ENCODE measurements at regions not wholly inside any gene's neighbourhood (a gene's known extent, or its start where the extent isn't known, plus 50 kb on each side); places are given as distances from the start of the nearest gene placed in this dataset.
A peak's percentile ranks its signal among the peaks of the same experiment; 100 is the strongest.

- no peak for DNase-seq
Measured at GRCh38 chr2:18172607-18173006, 294.1 kb downstream of the KCNS3 start.

DNA sequence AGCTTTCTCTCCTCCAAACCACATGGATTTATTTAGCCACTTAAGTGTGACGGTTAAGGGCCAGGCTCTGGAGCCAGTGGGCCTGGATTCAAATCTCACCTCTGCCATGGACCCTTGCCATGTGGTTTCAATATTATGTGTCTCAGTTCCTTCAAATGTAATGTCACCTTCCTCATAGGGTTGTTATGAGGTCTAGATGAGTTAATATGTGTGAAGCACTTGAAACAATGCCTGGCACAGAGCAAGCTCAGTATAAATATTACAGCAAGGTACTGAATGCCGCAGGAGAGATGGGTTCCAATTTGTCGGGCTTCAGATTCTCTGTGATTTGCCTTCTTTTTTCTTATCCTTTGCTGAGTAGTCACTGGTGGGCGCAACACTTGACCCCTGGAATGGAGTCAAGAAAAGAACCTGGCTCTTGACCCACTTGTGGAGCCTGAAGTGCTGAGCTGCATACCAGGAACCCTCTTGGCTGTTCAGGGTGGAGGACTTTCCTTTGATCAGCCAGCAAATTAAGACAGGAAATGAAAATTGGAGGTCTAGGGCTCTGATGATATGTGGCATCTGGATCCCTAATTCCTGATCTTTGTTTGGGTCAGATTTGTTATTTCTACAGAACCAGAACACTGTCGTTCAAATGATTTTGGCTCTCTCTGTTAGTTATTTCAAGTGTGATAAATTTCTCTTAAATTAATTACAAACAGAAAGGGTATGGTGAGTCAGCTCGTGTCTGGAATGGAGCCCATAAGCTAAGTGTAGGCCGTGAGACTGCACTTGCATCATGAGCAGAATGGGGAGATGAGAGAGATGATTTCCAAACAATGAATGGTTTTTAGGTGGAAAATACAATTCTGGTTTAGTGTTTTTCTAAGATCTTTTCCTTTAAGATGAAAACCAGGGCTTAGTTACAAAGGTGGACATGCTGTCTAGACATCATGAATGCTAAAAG lies 293.0 kb downstream of the KCNS3 start:
- no peak for DNase-seq

DNA sequence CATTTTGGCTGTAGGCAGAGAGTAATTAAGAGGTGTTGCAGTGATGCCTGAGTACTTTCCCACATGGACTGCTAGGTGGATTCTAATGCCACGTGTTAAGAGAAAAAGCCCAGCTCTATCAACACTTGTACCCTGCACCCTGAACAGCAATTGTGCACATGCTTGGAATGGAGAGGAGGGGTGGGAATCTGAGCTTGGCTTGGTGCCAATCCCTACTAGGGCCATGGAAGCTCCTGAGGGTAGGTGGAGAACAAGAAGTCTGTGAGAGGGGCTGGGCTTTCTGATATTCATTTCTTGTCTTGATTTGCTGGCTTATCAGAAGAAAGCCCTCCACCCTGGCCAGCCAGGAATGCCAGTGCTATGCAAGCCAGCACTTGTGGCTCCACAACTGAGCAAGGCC lies 292.2 kb downstream of the KCNS3 start:
- DNase-seq: no peak

DNA sequence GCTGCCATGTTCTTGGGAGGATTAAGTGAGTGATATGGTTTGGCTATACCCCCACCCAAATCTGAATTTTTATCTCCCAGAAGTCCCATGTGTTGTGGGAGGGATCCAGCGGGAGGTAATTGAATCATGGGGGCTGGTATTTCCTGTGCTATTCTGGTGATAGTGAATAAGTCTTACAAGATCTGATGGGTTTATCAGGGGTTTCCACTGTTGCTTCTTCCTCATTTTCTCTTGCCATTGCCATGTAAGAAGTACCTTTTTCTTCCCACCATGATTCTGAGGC lies 291.4 kb downstream of the KCNS3 start:
- DNase-seq: no peak

- DNase-seq: no peak
Measured at GRCh38 chr2:18169121-18169892, 290.8 kb downstream of the KCNS3 start.

DNA sequence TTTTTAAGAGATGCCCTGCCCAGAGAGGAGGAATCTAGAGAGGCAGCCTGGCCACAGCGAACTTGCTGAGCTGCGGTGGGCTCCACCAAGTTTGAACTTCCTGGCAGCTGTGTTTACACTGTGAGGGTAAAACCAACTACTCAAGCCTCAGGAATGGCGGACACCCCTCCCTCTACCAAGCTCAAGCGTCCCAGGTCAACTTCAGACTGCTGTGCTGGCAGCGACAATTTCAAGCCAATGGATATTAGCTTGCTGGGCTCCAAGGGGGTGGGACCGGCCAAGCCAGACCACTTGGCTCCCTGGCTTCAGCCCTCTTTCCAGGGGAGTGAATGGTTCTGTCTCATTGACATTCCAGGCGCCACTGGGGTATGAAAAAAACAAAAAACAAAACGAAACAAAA lies 289.4 kb downstream of the KCNS3 start:
- no peak for DNase-seq

- no peak for DNase-seq
Measured at GRCh38 chr2:18161681-18162080, 283.2 kb downstream of the KCNS3 start.

DNA sequence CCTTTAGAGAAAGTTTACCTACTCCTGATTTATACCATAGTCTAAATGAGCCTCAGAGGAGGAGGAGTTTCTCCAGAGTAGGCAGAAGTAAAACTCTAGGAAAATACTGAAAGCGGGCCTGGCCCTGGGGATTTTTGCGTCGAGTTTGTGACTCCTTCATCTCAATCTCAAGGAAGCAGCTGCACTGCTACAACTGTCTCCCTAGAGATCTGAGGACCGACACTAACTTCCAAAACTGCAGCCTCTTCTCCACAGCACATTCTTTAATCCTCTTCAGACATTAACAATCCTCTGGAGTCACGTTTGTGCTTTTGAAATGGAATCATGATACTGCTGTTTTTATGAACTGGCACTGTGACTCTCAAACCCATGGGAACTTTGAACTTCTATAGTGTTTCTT lies 281.4 kb downstream of the KCNS3 start:
- no peak for DNase-seq

DNA sequence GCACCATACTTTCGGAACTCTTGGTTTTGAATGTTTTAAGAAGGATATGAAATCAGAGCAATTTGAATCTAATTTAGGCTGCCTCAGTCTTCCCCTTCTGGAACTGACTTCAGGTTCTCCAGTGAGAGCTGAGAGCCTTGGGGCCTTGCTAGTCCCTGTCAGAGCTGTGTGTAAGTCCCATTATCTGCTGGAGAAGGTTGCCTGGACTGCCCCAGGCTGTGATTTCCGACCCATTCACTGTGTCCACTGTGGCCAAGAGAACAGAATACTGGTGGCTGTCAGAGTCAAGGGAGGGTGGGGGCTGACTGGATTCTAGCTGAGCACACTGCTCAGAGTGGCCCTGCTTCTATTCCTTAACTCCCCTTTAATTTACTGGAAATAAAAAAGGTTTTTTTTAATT lies 278.0 kb downstream of the KCNS3 start:
- DNase-seq: no peak

GRCh38 chr2:18156002-18156401 lies 277.5 kb downstream of the KCNS3 start:
- DNase-seq: no peak

GRCh38 chr2:18154812-18155211 lies 276.3 kb downstream of the KCNS3 start:
- DNase-seq: no peak

- DNase-seq: no peak
Measured at GRCh38 chr2:18154259-18154658, 275.8 kb downstream of the KCNS3 start.

DNA sequence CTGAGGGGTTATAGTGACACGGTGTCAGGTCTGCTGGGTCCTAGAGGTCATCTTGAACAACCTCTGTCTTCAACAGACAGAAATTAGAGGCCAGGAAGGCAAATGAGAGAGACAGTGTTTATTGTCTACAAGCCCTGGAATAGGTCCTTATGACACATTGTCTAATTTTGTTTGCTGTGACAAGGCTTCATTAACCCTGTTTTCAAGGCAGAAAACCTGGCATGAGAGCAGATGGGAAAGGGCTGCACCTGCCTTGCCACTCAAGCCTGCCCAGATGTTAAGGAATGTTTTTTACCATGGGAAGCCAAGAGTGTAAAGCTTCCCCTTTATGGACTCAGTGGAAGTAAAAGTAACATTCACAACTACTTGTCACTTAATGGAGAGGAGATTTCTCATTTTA lies 275.3 kb downstream of the KCNS3 start:
- DNase-seq: no peak

- no peak for DNase-seq
Measured at GRCh38 chr2:18151237-18151636, 272.8 kb downstream of the KCNS3 start.

GRCh38 chr2:18149660-18150246 lies 271.3 kb downstream of the KCNS3 start:
- DNase-seq: peak; percentile 23 to 75 (median 60)

DNA sequence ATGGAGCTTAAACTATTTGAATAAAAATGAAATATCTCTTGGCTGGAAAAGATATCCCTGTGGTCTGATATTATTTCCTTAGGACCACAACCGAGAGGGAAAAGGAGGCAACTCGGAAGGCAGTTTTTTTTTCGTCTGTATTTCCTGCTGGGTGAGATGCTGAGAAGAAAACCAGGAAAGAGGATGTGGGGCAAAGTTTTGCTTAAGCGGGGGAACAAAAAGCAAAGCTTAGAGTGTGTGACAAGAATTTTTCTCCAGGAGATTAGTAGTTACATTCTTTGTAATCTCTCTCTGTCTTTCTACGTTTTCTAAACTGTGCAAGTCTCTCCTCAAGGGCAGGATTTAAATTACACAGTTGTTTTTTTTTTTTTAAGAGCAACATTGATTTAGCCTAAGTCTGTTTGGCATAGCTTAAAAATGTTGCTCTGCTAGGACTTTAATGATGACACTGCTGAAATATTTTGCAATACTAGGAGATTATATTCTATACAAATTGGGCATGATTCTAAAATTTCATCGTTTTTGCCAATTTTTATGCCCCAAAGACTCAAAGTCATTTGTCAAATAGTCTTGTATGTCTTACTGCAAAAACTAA lies 258.5 kb downstream of the KCNS3 start:
- DNase-seq: no peak

- no peak for DNase-seq
Measured at GRCh38 chr2:18133310-18133709, 254.8 kb downstream of the KCNS3 start.

- no peak for DNase-seq
Measured at GRCh38 chr2:18132697-18133096, 254.2 kb downstream of the KCNS3 start.

DNA sequence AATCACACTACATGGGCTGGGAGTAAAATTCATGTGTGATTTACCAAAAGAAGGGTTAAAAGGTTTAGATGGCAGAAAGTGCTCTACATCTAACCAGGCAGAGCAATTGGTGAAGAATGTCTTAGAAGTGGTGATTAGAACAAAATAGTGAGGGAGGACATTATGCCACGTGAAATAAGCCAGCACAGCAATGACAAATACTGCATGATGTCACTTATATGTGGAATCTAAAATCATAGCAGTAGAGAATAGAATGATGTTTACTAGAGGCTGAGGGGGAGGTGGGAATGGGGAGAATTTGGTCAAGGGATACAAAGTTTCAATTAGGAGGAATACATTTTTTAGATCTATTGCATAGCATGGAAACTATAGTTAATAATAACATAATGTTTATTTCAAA lies 253.3 kb downstream of the KCNS3 start:
- DNase-seq: no peak

GRCh38 chr2:18129348-18129747 lies 250.9 kb downstream of the KCNS3 start:
- DNase-seq: no peak

- DNase-seq: no peak
Measured at GRCh38 chr2:18125303-18125702, 246.8 kb downstream of the KCNS3 start.

DNA sequence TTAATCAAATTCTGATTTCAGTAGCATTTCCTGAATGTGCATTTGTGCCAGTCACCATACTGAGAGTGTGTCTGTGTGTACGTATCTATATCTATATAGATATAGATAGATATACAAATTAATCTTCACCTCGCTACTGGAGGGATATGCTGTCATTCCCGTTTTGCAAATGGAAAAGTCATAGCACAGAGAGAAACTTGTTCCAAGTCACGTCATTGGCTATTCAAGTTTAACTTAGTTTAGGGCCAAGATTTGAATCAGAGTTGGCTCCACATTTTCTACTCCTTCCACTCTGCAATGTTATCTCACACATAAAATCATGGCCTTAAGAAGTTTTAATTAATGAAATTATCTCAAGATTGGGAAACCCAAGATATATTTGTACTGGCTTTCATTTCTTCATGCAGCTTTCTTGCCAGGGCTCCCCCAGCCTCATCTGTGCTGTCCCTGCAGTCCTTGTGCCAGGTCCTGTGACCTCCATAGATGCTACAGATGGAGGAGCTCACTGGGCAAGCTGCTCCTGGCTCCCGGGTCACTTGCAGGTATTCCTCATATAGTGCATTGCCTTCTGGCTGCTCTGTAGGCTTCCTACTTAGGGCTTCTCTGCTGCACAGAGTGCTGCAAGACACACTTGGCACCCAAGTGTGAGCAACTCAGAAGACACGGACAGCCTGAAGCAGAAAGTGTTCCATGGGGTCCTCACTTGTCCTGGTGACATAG lies 245.8 kb downstream of the KCNS3 start:
- no peak for DNase-seq

- DNase-seq: no peak
Measured at GRCh38 chr2:18123577-18123976, 245.1 kb downstream of the KCNS3 start.

Measured in suppressor macrophage (primary cell).